Esophagus mucosa (tissue), 1 donor: ENCODE measurements at regions not wholly inside any gene's neighbourhood (a gene's known extent, or its start where the extent isn't known, plus 50 kb on each side); places are given as distances from the start of the nearest gene placed in this dataset.
A peak's percentile ranks its signal among the peaks of the same experiment; 100 is the strongest.

ENCODE experiments used
- ATAC-seq: fragments of 200-7000 bp; cut with Tn5 transposase; one replicate; pipeline ENCODE4 v1.9.1; 2020
- donor health status: DM: yes; HTN: yes; CAD: no.

DNA sequence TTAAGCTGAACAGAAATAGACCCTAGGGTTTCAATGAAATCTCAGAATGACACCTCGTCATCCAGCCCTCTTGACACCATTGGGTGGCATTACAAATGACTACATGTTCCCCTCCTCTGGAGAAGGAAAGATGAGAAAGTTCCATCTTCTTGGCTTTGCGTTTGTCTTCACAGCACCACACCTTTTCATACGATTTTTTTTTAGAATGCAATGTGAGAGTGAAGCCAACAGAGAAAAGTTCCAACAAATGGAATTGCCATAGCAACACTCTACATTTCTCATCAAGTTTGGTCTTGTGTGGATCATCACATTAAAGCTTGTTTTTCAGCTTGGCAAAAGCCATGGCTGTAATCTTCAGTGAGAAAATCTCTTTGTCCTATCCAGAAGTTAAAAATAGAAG is 183.4 kb upstream of the SNX7 start:
- no peak for ATAC-seq

DNA sequence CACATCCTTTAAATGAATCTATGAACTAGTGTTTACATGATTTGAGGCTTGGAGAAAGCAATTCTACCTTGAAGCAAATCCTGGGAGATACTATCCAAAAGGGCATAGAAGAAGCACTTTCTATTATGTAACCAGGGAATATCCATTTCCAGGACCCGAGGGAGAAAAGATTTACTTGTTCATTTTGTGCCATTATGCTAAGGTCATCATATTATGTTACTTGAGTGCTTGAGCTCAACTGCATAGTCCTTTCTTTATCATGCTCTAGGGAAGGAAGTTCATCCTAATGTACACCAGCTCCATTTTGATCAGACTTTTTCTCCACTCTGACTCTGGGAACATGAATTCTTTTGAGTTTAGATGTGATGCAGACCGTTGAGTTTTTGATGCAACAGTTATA is 188.6 kb upstream of the SNX7 start:
- no peak for ATAC-seq

DNA sequence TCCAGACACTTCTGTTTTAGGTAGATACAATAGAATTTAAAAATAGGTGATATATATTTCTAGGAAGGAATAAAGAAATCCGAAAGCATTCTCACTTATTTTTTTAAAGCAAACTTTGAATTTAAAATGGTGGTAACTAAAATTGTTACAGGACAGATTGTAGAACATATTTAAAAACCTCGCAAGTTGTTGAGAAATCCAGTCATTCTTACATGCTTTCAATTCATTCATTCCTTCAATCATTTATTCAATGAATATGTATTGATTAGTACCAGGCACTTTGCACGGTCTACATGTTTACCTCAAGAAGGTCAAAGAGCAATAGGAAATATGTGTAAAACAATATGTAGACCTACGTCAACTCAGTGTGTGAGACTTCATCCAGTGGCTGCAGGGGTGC is 189.9 kb upstream of the SNX7 start:
- ATAC-seq, result no peak

DNA sequence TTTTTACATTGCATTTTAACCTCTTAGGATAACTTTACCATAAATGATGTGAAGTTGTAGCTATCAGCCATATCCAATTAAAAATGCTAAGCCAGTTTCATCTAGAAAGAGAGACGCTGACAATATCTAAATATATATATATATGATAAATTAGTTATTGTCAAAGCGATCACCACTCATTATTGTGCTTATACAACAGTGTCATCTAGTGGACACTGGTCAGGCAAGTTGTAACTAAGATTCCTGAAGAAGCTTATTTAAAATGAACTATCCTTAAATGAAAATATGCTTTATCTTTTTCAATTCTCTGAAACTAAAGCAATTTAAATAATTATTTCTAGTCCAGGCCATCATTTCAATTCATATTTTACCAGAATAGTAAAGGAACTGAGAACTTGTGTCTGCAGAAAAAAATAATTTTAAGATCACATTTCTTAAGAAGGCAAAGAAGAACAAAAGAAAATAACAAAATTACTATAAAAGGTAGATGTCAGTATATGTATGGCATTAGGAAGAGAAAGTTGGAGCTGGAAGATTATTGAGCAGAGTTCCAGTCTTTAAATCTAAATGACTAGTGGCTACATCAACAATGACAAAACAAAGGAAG is 193.3 kb upstream of the SNX7 start:
- peak; percentile 48 for ATAC-seq

DNA sequence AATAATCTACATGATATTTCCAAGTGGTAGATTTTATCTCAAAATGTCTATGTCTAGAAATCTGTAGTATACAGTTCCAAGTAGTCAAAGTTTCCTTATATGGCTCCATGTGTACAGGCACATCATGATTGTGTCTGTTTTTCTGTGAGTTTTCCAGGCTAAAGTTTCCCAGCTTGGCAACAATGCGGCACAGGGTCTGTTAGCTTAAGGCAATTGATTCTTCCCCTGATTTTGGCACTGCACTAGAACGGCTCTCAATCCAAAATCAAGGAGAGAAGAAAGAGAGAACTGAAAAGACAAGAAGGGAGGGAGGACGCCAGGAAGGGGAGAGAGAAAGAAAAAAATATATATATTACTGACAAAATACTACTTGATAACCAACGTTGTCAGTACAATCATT is 193.9 kb upstream of the SNX7 start:
- no peak for ATAC-seq

DNA sequence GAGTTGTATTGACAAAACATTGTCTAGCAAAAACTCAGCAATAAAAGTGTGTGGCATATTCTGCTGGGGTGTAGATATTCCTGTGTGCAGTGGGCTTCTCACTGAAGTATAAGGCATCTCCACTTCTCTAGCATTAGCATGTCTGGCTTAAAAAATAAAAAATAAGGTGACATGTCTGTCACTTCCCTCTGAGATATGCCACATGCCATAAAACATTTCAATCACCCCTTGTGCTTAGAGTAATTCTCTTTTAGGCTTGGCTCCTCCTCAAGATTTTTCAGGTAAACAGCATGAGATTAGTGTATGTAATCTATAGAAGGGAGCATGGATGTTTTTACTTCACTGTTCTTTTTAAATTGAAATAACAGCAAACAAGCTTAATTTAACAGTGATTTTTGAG is 194.4 kb upstream of the SNX7 start:
- no peak for ATAC-seq

DNA sequence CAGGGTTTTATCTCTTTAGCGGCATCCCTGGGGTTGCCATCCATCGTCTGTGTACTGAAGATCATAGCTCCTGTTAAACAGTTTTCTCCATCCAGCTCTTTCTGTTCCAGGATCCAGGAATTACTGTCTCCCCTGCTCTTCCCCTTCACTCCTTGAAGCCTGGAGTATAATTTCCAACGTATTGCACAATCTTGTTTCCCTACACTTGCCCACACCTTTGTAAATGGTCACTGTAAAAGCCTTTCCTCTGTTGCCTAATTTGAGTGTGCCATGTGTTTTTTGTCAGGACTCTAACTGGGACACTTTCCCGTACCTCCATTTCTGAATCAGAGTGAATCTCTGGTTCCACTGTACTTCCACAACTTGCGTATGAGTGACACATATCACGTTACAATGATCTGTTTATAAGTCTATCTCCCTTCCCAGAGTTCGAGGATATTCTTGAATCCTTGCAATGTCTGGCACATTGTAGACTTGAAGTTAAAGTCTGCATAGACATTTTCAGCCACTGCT is 199.6 kb upstream of the SNX7 start:
- no peak for ATAC-seq

DNA sequence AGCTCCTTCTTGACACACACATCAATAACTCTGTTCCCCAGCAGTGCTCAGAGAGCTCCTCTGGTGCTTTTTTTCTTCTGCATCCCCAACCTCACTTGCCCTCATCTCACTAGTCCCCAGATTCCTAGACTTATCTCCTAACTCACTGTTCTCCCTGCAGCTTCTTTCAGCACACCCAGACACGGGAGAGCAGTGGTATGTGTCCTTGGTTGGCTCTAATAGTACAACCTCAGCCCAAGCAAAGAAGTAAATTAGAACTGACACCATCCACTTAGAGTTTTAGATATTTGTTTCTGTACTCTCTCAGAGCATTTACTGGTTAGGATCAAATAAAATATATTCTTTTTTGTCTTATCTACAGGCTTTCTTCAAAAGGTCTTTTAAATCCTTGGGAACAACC is 201.4 kb upstream of the SNX7 start:
- no peak for ATAC-seq

DNA sequence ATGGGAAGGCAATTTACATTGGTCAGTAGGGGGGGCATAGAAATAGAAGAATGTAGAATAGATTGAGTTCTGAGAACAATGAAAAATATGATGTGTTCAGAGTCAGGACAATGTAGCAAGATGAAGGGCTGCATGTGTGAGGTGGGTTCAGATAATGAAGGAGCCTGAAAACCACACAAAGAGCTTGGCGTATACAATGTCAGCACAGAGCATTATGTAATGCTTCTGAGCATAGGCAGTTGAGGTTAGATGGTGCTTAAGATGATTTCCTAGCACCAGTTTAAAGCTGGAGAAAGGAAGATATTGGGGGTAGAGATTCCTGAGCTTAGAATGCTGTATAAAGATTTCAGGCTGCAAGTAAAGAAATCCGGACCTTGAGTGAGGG is 202.0 kb upstream of the SNX7 start:
- ATAC-seq, result no peak

DNA sequence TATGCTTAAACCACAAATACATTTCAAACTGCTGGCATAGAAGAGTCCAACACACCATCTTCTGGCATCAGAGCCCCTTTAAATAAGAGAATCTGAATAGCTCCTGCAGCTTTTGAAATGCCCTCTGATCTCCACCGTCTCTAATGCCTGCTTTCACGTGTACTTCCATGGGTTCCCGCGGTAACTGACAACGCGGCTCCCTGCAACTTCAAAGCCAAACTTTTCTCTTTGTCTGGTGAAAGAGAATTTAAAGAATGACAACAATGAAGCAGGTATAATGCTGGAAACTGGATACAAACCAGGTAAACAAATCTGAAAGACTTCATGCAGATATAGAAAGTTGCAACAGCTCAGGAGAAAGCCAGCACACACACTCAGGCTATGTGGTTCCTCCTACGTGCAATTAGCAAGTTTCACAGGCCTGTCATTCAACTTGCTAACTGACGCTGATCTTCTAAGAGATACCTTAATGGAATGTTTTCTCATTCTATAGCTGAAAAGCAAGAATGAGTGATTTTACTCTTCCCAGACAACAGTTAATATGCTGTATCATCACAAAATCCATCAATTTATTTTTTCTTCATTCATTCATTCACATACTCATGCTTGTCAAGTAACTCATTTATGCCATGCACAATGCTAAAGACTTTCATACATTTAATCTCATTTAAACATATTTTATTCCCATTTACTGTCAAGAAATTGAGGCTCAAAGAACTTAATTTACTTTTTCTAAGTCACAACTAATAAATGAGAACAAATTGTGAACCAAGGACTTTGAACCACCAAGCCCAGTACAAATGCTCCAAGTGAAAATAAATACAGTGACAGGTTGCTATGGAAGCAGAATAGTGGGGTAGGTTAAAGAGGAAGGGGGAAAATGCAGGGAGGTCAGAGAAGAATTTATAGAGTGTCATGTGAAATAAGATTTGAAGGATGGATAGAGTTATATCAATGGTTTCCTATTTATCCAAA is 202.7 kb upstream of the SNX7 start:
- ATAC-seq, result no peak

DNA sequence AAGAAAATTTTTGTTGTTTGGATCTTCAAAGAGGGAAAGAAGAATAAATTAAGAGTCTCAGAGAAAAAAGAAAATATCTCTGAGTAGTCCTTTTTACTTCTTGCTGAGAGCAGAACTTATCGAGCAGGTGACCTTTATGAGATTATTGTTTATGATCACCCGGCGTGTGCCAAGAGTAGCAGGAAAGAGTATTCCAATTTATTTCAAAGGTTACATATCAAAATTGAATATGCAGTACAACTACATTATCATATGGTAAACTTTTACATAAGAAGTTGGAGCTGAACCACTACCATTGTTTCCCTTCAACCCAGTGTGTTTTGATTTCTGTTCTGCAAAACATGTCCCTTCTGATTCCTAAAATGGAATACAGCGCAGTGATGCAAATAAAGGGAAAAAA is 204.3 kb upstream of the SNX7 start:
- ATAC-seq, result no peak

DNA sequence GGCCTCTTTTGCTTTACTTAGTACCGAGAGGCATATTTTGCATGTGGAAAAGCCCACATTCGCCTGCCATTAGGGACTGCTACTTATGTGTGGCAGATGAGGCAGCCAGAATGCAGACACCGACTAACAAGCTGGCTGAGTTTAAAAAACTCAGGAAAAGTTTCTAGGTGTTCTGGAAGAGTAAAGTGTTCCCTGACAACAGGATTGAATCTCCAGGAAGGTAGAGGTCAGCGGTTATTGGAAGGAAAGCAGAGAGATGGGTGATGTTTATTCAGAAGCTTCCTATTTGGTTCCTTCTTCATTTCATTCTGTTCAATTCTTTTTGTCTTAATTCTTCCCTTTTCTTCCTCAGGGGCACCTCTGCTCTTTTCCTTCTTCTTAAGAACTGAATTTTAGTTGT is 206.9 kb upstream of the SNX7 start:
- no peak for ATAC-seq

DNA sequence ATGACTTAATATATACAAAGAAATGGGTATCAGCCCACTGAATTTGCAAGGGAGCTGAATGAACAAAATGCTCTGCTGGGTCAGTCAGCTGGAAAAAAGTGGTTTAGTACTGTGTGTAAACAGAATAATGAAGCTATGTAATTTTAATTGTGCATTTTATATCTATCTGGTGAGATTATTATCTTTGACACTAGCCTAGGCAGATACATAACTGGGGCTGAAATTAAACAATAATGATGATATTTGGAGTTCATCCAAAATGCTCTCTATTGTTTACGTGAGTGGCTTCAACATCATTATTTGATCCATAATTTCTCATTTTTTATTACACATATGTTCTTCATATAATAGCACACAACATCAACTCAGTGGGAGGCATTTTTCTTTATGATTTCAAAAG is 208.5 kb upstream of the SNX7 start:
- no peak for ATAC-seq

DNA sequence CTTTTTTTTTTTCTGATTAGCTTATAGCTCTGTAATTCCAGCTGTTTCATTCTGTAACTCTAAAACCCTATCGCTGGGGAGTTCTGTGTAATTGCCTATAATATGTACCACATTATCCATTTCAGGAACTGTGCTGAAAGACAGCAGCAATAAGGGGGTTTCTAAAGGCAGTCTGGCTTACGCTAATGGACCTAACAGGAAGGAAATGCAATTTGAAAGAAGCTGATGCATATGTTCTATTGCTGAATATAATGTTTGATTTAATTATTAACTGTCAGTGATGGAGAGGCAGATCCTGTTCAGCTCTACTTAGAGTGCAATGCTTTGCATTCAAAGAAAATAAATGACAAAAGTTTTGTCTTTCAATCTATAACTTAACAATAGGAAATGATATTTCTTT is 209.4 kb upstream of the SNX7 start:
- ATAC-seq, result no peak

DNA sequence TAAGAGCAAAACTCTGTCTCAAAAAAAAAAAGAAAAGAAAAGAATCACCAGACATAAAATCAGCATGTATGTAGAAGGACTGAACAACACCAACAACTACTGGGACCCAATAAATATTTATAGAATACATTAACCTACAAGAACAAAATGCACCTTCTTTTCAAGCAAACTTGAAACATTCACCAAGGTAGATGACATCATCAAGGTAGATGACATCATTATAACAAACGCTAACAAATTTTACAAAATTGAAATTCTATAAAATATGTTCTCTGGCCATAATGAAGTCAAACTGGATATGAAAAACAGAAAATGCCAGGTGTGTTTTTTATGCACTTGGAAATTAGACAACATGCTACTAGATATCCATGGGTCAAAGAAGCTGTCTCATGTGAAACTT is 220.2 kb upstream of the SNX7 start:
- no peak for ATAC-seq

DNA sequence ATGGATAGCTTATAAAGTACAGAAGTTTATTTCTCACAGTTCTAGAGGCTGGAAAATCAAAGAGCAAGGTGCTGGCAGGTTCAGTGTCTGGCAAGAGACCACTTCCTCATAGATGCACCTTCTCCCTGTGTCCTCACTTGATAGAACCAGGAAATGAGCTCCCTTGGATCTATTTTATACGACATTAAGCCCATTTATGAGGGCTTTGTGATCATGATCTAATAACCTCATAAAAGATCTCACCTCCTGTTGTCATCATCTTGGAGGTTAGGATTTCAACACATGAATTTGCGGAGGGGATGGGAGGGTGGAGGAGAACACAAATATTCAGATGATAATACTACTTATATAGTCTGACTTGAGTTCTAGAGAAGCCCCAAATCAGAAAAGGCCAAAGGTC is 222.1 kb upstream of the SNX7 start:
- ATAC-seq, result no peak

DNA sequence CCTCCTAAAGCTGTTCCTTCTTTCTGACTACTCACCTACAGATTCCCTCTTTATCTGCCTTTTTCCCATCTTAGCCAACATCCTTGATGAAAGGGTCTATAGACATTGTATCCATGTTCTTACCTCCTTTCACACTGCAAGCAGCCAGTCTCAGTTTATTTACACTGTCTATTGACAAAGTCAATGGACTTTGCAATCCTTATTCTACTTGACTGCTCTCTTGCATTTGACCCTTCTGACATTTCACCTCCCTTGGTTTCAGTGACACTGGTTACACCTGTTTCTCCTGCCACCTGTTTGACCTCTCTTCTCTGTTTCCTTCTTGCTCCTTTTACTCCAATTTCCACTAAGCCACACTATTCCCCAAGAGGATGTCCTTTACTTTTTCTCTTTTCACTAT is 224.0 kb upstream of the SNX7 start:
- ATAC-seq, result peak; percentile 43

DNA sequence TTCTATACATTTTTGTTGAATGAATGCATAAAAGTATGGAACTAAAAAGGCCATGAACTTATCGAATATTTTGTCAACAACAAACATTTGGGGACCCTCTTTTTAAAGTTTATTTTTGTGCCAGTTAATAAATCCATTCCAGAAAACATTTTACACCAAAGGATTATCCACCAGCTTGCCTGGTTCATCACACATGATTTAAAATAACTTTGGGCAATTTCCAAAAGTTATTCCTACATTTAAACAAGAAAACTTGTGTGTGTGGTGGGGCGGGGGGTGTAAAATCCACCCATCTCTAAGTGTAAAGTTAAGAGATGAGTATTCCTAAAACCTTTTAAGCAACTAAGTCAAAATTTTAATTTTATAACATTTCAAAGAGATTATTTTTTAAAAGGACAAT is 224.5 kb upstream of the SNX7 start:
- ATAC-seq, result no peak

DNA sequence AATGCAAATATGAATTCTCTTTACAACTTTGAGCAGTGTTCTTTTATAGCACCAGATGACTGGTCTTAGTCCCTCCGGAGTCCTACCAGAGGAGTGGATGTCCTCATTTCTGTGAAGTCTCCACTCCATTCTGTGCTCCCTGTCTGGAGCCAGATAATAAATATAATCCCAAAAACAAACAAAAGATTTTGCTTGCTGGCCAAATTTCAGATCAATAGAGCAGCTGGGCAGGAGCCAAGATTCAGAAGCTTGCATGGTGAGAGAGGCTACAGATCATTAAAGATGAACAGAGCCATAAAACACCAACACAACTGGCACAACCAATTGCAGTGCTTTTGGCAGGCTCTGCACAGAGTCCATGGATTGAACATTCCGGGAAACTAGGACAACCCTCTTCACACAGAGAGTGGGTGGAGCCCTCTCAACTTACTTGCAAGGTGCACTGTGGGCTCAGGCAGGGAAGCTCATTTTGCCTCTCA is 231.5 kb upstream of the SNX7 start:
- ATAC-seq, result peak; percentile 63

DNA sequence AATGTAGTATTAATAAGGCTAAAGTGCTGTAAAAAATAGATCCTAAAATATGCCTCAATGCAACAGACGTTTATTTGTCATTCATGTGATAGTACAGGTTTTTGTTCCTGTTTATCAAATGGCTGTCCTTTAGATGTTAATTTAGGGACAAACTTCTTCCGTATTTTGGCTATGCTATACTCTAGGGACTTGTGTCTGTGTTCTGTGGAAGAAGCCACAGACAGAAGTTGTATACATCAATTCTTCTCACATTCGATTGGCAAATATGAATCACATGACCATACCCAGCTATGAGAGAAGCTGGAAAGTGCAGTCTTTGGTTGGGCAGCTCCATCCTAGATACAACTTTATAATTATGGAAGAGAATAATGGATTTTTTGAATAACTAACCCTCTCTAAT is 232.7 kb upstream of the SNX7 start:
- no peak for ATAC-seq

DNA sequence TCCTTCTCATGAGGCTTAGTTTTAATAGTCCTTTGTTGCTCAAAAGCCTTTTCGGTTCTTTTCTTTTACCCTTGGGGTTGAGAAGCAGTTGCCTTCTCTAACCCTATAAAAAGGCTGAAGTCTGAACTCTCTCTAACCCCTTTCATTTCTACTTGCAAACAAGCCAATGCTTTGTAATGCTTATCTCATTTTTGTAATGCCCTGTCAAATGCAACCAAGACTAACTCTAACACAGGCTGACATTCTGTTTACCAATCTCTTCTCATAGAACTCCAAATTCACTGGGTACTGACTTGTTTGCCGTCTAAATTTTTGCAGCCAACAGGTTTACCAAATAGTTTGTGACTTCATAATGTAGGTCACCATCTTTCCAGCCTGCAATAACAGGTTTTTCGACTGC is 233.9 kb upstream of the SNX7 start:
- no peak for ATAC-seq

DNA sequence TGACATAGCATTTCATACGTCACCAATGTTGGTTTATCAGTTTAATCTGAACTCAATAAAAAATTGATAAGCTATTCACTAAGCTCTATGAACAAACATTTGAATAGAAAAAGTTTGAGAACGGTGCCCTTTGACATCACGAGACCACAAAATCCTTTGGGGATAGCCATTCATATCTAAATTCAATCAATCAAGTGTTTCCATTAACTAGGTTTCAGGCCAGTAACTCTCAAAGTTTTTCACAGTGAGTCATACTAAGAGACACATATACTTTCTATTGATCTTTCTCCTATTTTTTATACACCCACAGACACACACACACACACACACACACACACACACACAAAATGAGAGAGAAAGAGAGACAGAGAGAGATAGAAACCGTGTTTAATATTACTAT is 235.4 kb upstream of the SNX7 start:
- ATAC-seq, result no peak

DNA sequence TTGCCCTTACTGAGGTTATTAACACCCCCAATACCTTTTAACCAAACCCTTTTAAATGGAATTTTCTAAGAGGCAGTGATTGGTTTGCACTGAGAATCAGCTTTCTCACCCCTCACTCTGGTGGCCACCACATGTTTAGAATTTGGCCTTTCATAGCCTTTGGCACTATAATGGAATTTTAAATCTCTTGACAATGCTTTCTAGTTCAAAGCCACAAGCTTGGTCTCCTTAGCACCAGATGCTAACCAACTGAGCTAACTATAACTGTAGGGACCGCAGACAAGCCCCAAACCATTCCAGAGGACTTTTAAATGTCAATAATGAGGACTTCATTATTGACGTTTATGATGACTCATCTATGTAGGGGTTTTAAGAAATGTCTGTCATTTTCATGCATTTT is 238.7 kb upstream of the SNX7 start:
- ATAC-seq, result no peak

DNA sequence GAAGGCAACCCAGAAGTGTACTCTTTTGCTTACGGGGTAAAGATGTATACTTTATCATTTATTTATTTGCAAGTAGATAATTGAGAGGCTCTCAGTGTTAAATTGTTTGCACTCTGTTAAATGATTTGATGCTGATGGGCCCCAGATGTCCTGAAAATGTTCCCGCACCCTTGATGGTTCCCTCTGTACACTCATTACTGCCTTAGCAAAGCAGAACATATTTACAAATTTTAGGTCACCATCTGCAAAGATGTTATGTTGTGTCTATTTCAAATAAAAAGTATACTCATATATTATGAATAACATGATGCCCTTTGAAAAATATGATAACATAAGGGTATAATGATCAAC is 240.5 kb upstream of the SNX7 start:
- no peak for ATAC-seq
